Esophagus squamous epithelium (tissue), 5 donors: ENCODE measurements at regions not wholly inside any gene's neighbourhood (a gene's known extent, or its start where the extent isn't known, plus 50 kb on each side); places are given as distances from the start of the nearest gene placed in this dataset.

ENCODE experiments used
- DNase-seq: peaks from one replicate; lab custom pipeline; 2025; lab: John Stamatoyannopoulos, UW
- H3K27ac ChIP-seq, 4 donors: fragments of 200-600 bp; sonication (generic); one replicate each; pipeline ENCODE4 v1.5.1; 2016 to 2019; ENCODE audit warnings: mild to moderate bottlenecking in 1 of 4
- H3K27me3 ChIP-seq, 4 donors: fragments of 200-600 bp; sonication (generic); 1 replicate in 3 of 4; 2 replicates in 1 of 4; pipeline versions ENCODE4 v1.5.1 to v1.6.0; 2017 to 2021; ENCODE audit warnings: antibody characterized with exemption in 1 of 4
- H3K36me3 ChIP-seq, 3 donors: fragments of 200-600 bp; sonication (generic); one replicate each; pipeline ENCODE4 v1.5.1; 2016 to 2019
- H3K4me1 ChIP-seq, 3 donors: fragments of 200-600 bp; sonication (generic); one replicate each; pipeline ENCODE4 v1.5.1; 2017 to 2019
- H3K4me3 ChIP-seq, 4 donors: fragments of 200-600 bp; sonication (generic); 1 replicate in 3 of 4; 2 replicates in 1 of 4; pipeline ENCODE4 v1.5.1; 2016 to 2019; ENCODE audit warnings: mild to moderate bottlenecking in 2 of 4, moderate library complexity in 1 of 4
- H3K9me3 ChIP-seq, 3 donors: fragments of 200-600 bp; sonication (generic); one replicate each; pipeline ENCODE4 v1.5.1; 2016 to 2019
- POLR2A ChIP-seq, 4 donors: fragments of 450-650 bp; IDR thresholded peaks; one replicate each; pipeline ENCODE4 v1.6.1; 2017; ENCODE audit warnings: antibody characterized with exemption in 4 of 4, mild to moderate bottlenecking in 4 of 4, moderate library complexity in 3 of 4
- WGBS, 2 donors: methylation state at CpG; one replicate each; pipeline ENCODE4 v1.1.5; 2018; 5-methylcytosine and 5-hydroxymethylcytosine counted together
- intact Hi-C: fragments of 100-400 bp; cut with DNase I; formaldehyde crosslinking; loops from one replicate; pipeline ENCODE4 v1.15.0; 2022
- TF ChIP-seq, protein P1 (sequence below), 6 experiments: fragments of 450-650 bp in 4 of 6; fragments of 200-600 bp in 2 of 6; sonication (generic) in 2 of 6; IDR thresholded peaks; one replicate each; pipeline ENCODE4 v1.5.1; 2016 to 2019; ENCODE audit warnings: antibody characterized with exemption in 6 of 6, mild to moderate bottlenecking in 4 of 6, moderate library complexity in 4 of 6
- donor health status: DM: yes; HTN: yes; CAD: no.

DNA sequence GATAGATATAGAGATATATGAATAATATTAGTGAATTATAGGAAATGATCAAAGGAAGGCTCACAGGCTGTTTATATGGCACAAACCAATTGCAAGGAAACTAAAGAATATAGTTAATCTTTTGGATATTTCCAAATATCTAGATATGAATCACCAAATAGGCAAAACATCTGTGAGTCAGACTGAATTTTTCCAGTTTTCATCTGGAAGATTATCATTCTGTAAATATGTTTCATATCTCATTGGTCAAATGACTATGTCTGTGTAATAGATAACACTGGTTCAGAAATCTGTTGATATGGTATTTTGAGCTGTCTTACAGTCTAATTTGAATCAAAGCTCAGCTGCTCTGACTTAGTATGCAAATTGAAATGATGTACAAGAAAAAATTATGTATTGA, 303.6 kb downstream of the FAM133A start:
- Histone ChIP-seq H3K27ac (no peak overlapping the region), H3K4me3 (no peak overlapping the region), H3K9me3 (no peaks in the 10 kb centered on the region), H3K4me1 (no peaks in the 10 kb centered on the region), H3K27me3 (no peaks in the 10 kb centered on the region), H3K36me3 (no peaks in the 10 kb centered on the region)
- TF ChIP-seq POLR2A (IDR thresholded peaks at IDR 0.05) = no peak
- TF ChIP-seq, protein P1, sequence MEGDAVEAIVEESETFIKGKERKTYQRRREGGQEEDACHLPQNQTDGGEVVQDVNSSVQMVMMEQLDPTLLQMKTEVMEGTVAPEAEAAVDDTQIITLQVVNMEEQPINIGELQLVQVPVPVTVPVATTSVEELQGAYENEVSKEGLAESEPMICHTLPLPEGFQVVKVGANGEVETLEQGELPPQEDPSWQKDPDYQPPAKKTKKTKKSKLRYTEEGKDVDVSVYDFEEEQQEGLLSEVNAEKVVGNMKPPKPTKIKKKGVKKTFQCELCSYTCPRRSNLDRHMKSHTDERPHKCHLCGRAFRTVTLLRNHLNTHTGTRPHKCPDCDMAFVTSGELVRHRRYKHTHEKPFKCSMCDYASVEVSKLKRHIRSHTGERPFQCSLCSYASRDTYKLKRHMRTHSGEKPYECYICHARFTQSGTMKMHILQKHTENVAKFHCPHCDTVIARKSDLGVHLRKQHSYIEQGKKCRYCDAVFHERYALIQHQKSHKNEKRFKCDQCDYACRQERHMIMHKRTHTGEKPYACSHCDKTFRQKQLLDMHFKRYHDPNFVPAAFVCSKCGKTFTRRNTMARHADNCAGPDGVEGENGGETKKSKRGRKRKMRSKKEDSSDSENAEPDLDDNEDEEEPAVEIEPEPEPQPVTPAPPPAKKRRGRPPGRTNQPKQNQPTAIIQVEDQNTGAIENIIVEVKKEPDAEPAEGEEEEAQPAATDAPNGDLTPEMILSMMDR (IDR thresholded peaks at IDR 0.05) = no peak
- DNase-seq = no peak
- intact Hi-C loops = no loop called here

- intact Hi-C loops = no loop called here
- Histone ChIP-seq H3K27ac (no peak overlapping the region), H3K27me3 (no peaks in the 10 kb centered on the region), H3K4me1 (no peaks in the 10 kb centered on the region), H3K36me3 (no peaks in the 10 kb centered on the region), H3K9me3 (no peaks in the 10 kb centered on the region), H3K4me3 (no peak overlapping the region)
- no peak for DNase-seq
- no peak for TF ChIP-seq POLR2A (IDR thresholded peaks at IDR 0.05)
- TF ChIP-seq, protein P1 (IDR thresholded peaks at IDR 0.05) = no peak
- 17 to 63% methylated on average over 2 of the region's 2 CpGs for WGBS, 2 donors
These were observed 311.6 kb downstream of the FAM133A start for GRCh38 chrX:93985344-93986307.
